ENCODE measurements at regions not wholly inside any gene's neighbourhood (a gene's known extent, or its start where the extent isn't known, plus 50 kb on each side); places are given as distances from the start of the nearest gene placed in this dataset.
"Not testable (repeated sequence)": the region's sequence is repeated elsewhere in the genome, so short reads cannot be mapped to it uniquely, and the experiment has no call there.

DNA sequence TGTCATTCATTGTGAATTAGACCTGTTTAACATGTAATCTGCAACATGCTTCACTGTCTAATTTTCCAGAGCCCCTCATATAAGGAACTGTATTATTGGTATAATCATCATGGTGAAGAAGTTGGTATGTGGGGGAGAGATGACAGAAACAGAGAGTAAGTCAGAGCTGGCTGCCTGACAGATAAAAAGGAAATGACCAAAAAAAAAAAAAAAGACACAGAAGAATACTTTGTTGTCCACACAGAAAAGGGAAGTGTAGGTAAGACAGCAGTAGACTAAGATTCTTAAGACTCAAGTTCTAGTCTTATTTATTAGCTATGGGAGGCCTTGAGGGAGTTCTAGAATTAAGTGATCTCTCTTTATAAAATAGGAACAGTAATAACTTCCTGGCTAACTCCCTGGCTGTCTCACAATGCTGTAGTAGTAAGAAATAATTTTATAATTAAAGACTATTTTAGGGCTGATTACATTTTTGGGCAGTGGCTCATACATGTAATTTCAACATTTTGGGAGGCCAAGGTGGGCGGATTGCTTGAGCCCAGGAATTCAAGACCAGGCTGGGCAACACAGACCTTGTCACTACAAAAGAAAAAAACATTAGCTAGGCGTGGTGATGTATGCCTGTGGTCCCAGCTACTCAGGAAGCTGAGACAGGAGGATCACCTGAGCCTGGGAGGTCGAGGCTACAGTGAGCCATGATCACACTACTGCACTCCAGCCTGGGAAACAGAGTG lies 102.5 kb downstream of the PRL start:
- ATAC-seq (ENCODE audit: low read depth), result no peak
- Mint-ChIP-seq H3K9me3 (peaks cover 8% of the 10 kb centered on the region), H3K4me3 (no peak overlapping the region)

DNA sequence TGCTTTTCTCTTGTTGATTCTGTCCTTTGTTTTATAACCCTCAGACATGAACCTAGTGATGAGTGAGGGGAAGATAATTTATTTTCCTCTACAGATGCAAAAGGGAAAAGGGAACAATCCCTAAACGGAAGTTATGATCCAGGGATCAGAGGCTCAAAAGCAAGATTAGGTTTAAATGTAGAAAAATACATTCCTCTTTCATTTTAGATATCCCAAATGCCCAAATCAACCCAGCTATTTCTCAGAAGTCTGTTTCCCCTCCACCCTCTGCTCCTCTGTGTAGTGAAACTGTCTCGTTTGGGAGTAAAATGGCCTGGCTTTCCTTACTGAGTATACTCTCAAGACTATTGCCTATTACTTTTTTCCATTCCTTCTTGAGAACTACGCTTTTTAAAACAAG lies 97.1 kb downstream of the PRL start:
- Mint-ChIP-seq H3K27ac (no peak overlapping the region), H3K4me3 (no peak overlapping the region), H3K9me3 (peaks cover 4% of the 10 kb centered on the region), H3K27me3 (no peaks in the 10 kb centered on the region), H3K36me3 (no peaks in the 10 kb centered on the region), H3K4me1 (no peaks in the 10 kb centered on the region)
- DNase-seq (ENCODE audit: low spot score in 2 of 2), result no peak
- no peak for ATAC-seq (ENCODE audit: low read depth)

More for the DNA sequence above, 102.5 kb downstream of the PRL start:
- Mint-ChIP-seq H3K4me1 (no peaks in the 10 kb centered on the region), H3K36me3 (no peaks in the 10 kb centered on the region), H3K27ac (no peak overlapping the region), H3K27me3 (no peaks in the 10 kb centered on the region)
- DNase-seq (ENCODE audit: low spot score in 2 of 2), result no peak

DNA sequence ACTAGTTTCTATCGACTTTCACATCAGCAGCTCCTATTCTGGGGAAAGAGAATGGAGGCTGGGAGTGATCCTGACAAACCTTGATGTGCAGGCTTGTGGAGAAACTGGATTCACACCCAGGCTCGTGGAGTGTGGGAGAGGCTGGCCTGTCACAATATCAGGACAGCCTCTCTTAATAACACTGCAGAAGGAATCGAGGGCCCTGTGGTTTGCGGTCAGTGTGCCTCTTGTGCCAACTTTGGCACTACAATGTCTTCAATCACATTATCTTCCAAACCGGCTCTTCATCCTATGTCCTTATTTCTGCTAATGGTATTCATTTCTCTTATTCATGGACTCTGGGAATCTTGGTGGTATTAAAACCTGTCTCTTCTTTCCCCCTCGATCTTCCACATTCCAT lies 92.7 kb downstream of the PRL start:
- no peak overlapping the region for H3K4me3 Mint-ChIP-seq
- no peak for ATAC-seq (ENCODE audit: low read depth)

DNA sequence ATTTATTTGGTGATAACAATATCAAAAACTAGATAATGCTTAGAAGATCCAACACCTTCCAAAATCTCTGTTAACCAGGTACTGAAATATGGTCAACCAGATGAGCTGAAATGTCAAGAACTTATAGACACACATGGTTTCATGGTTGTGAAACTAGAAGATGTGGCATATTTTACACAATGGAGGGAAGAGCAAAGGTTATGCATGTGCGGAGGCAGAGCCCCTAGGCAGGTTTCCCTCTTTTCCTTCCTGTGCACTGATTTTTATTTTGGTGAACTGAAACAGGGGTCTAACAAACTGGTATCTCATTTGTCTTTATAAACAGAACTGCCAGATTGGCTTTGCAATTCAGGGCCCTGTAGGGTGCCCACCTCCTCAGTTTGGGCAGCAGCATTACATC lies 91.6 kb downstream of the PRL start:
- Mint-ChIP-seq H3K27ac (no peak overlapping the region), H3K4me3 (no peak overlapping the region), H3K27me3 (no peaks in the 10 kb centered on the region), H3K9me3 (peaks cover 5% of the 10 kb centered on the region), H3K4me1 (no peaks in the 10 kb centered on the region), H3K36me3 (no peaks in the 10 kb centered on the region)
- DNase-seq (ENCODE audit: low spot score in 2 of 2) (no peak), ATAC-seq (ENCODE audit: low read depth) (no peak)

More for the DNA sequence above, 92.7 kb downstream of the PRL start:
- Mint-ChIP-seq H3K27ac (no peak overlapping the region), H3K27me3 (no peaks in the 10 kb centered on the region), H3K36me3 (no peaks in the 10 kb centered on the region), H3K9me3 (peaks cover 5% of the 10 kb centered on the region), H3K4me1 (no peaks in the 10 kb centered on the region)
- DNase-seq (ENCODE audit: low spot score in 2 of 2), result no peak

DNA sequence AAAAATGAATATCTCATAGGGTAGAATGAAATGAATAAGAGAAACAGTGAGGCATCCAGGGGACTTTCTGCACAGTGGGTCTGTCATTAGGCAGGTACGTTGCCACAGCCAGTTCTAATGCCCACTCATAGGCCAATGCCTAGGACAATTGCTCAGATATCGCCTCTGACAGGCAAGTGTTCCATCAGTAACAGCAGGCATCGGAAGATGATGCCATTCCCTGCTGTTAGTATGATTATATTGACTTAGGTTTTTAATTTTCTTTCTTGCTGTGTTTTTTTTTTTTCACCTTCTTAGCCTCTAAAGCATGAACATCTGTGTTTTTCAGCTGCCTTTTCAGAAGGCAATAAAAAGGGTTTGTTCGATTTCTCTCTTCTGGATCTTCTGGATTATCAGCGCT lies 90.7 kb downstream of the PRL start:
- no peak for DNase-seq (ENCODE audit: low spot score in 2 of 2)
- H3K4me3 Mint-ChIP-seq, result no peak overlapping the region
- H3K27ac Mint-ChIP-seq, result no peak overlapping the region
- H3K36me3 Mint-ChIP-seq, result no peaks in the 10 kb centered on the region
- no peak for ATAC-seq (ENCODE audit: low read depth)
- H3K27me3 Mint-ChIP-seq, result no peaks in the 10 kb centered on the region
- H3K9me3 Mint-ChIP-seq, result peaks cover 5% of the 10 kb centered on the region
- no peaks in the 10 kb centered on the region for H3K4me1 Mint-ChIP-seq

DNA sequence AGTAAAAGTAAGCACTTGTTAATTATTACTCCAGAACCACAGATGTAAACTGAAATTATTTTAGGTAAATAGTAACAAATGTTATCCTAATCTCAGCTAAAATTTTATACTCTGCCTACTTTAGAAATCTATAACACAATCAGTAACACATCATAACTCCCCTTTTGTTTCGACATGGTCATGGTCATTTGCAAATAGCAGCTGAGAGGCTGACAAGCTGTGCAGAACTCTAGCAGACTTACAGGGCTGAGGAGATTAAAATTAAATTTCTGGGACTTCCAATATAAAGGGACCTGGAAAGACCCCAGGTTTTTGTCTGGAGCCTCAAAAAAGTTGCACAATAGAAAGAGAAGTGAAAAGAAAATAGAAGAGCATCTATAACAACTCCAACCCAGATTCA lies 88.8 kb downstream of the PRL start:
- Mint-ChIP-seq H3K27me3 (no peaks in the 10 kb centered on the region), H3K36me3 (no peaks in the 10 kb centered on the region), H3K9me3 (peaks cover 5% of the 10 kb centered on the region), H3K4me1 (no peaks in the 10 kb centered on the region), H3K4me3 (no peak overlapping the region), H3K27ac (no peak overlapping the region)
- ATAC-seq (ENCODE audit: low read depth), result no peak
- no peak for DNase-seq (ENCODE audit: low spot score in 2 of 2)

DNA sequence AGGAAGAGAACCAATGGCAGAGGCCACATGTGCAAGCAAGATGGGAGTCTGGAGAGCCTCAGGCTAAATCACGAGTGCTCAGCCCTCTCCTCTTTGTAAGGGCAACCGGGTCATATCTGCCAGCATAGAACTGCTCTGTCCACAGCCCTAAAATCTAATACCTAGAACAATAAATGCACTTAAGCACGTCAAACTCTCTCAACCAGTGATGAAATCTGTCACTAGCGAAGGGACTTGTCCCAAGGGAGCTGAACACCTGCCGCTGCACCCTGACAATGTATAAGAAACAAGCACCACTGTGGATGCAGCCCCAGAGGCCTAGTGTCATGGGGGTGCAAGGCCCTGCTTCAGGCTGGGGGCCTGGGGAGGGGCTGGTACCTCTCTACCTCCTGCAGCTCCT lies 82.5 kb downstream of the PRL start:
- DNase-seq (ENCODE audit: low spot score in 2 of 2), result no peak
- H3K4me3 Mint-ChIP-seq, result no peak overlapping the region

DNA sequence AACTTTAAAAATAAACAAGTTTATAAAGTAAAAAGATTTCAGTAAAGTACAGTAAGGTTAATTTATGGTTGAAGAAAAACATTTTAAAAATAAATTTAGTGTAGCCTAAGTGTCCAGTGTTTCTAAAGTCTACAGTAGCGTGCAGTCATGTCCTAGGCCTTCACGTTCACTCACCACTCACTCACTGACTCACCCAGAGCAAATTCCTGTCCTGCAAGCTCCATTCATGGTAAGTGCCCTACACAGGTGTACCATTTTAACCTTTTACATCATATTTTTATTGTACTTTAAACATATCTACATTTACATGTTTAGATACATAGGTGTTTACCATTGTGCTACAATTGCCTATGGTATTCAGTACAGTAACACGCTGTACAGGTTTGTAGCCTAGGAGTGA lies 81.4 kb downstream of the PRL start:
- H3K4me1 Mint-ChIP-seq; H3K27ac Mint-ChIP-seq; H3K27me3 Mint-ChIP-seq; DNase-seq (ENCODE audit: low spot score in 2 of 2); ATAC-seq (ENCODE audit: low read depth); H3K9me3 Mint-ChIP-seq; H3K4me3 Mint-ChIP-seq; H3K36me3 Mint-ChIP-seq: not testable (repeated sequence)

More for the DNA sequence above, 82.5 kb downstream of the PRL start:
- Mint-ChIP-seq H3K36me3 (no peaks in the 10 kb centered on the region), H3K27me3 (no peaks in the 10 kb centered on the region), H3K9me3 (no peaks in the 10 kb centered on the region), H3K4me1 (no peaks in the 10 kb centered on the region), H3K27ac (no peak overlapping the region)
- no peak for ATAC-seq (ENCODE audit: low read depth)

DNA sequence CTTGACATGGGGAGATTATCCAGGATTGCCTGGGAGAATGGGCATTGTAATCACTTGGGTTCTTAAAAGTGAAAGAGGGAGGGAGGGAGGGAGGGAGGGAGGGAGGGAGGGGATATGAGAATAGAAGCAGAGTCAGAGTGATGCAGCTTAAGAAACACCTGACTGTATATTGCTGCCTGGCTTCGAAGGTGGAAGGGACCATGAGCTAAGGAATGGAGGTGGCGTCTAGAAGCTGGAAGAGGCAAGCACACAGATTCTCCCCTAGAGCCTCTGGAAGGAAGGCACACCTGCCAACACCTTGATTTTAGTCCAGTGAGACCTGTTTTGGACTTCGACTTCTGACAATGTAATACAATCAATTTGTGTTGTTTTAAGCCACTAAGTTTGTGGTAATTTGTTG lies 78.4 kb downstream of the PRL start:
- no peak overlapping the region for H3K27ac Mint-ChIP-seq
- no peaks in the 10 kb centered on the region for H3K36me3 Mint-ChIP-seq
- ATAC-seq (ENCODE audit: low read depth) (no peak), DNase-seq (ENCODE audit: low spot score in 2 of 2) (no peak)
- no peaks in the 10 kb centered on the region for H3K27me3 Mint-ChIP-seq
- H3K4me1 Mint-ChIP-seq, result no peaks in the 10 kb centered on the region
- H3K4me3 Mint-ChIP-seq, result no peak overlapping the region
- H3K9me3 Mint-ChIP-seq, result peaks cover 1% of the 10 kb centered on the region

DNA sequence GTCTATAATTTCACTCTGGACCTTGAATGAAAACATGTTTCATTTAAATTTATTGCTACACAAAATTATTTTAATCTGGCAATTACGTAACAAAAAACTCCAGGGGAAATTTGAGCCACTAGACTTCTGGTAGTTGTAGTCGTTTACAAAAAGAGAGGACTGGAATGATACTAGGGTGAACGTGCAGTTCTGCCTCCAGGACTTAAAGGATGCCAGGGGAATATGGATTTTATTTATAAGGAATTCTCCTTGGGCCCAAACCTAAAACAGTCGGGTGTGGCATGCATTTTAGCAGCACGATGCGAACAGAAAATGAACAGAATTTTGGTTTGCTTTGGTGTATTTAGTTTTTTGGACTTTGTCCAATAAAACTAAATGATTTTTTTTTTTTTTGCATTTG lies 76.9 kb downstream of the PRL start:
- ATAC-seq (ENCODE audit: low read depth), result no peak
- Mint-ChIP-seq H3K4me3 (no peak overlapping the region), H3K36me3 (no peaks in the 10 kb centered on the region), H3K27me3 (no peaks in the 10 kb centered on the region), H3K4me1 (no peaks in the 10 kb centered on the region), H3K27ac (no peak overlapping the region), H3K9me3 (peaks cover 1% of the 10 kb centered on the region)
- no peak for DNase-seq (ENCODE audit: low spot score in 2 of 2)

DNA sequence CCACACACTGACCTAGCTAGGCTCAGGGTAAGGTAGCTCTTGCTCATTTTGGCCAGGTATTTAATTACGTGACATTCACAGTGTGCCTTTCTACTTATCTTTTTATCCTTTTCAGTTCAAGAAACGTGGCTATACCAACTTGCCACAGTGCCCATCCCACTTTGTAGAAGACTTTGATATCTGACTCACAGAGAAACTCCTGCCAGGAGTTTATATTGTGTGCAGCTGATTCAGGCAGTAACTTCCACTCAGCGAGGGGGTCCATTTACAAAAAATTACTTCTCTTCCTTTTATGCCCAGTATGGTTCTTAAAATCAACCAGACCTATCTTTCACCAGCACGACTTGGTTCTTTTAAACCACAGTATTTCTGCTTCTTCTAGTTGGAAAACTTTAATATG lies 75.6 kb downstream of the PRL start:
- Mint-ChIP-seq H3K9me3 (peaks cover 1% of the 10 kb centered on the region), H3K27me3 (no peaks in the 10 kb centered on the region), H3K4me3 (no peak overlapping the region), H3K27ac (no peak overlapping the region), H3K36me3 (no peaks in the 10 kb centered on the region), H3K4me1 (no peaks in the 10 kb centered on the region)
- DNase-seq (ENCODE audit: low spot score in 2 of 2) (no peak), ATAC-seq (ENCODE audit: low read depth) (no peak)

DNA sequence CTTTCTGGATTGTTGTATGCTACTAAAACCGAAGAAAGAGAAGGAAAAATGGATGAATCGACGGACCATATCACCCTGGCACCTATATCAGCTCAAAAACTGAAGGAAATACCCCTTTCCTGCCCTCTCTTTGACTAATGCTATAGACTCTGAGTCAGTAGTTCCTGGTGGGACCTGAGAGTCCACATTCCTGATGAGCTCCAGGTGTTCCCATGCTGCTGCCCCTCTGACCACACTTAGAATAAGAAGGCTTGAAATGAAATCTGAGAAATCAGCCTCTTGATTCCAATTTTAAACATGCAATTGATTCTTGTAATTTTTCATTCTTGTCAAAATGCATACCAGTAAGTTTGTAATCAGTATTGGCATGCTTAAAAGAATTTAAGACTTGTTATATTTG lies 75.2 kb downstream of the PRL start:
- H3K27ac Mint-ChIP-seq, result no peak overlapping the region
- no peak for DNase-seq (ENCODE audit: low spot score in 2 of 2)
- no peak for ATAC-seq (ENCODE audit: low read depth)
- H3K4me1 Mint-ChIP-seq, result no peaks in the 10 kb centered on the region
- H3K36me3 Mint-ChIP-seq, result no peaks in the 10 kb centered on the region
- H3K9me3 Mint-ChIP-seq, result peaks cover 2% of the 10 kb centered on the region
- no peaks in the 10 kb centered on the region for H3K27me3 Mint-ChIP-seq
- H3K4me3 Mint-ChIP-seq, result no peak overlapping the region

DNA sequence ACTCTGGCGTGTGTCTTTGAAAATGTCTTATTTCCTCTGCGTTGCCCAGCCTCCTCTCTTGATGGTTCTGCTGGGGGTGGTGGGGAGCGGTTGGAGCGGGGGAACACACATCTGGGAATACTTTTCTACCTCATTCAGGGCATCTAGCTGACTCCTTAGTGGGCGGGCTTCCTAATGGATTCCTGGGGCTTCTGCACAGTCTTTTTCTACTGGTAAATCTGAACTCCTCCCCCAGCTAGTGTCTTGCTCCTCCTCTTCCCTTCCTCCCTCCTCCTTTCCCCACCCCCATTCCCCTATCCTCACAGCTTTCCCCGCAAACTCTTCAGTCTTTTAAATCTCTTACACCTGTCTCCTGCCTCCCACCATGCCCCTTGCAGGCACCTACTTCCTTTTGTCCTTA lies 74.4 kb downstream of the PRL start:
- Mint-ChIP-seq H3K27ac (no peak overlapping the region), H3K4me3 (no peak overlapping the region), H3K9me3 (peaks cover 2% of the 10 kb centered on the region), H3K4me1 (no peaks in the 10 kb centered on the region), H3K27me3 (no peaks in the 10 kb centered on the region), H3K36me3 (no peaks in the 10 kb centered on the region)
- no peak for ATAC-seq (ENCODE audit: low read depth)
- DNase-seq (ENCODE audit: low spot score in 2 of 2), result no peak

DNA sequence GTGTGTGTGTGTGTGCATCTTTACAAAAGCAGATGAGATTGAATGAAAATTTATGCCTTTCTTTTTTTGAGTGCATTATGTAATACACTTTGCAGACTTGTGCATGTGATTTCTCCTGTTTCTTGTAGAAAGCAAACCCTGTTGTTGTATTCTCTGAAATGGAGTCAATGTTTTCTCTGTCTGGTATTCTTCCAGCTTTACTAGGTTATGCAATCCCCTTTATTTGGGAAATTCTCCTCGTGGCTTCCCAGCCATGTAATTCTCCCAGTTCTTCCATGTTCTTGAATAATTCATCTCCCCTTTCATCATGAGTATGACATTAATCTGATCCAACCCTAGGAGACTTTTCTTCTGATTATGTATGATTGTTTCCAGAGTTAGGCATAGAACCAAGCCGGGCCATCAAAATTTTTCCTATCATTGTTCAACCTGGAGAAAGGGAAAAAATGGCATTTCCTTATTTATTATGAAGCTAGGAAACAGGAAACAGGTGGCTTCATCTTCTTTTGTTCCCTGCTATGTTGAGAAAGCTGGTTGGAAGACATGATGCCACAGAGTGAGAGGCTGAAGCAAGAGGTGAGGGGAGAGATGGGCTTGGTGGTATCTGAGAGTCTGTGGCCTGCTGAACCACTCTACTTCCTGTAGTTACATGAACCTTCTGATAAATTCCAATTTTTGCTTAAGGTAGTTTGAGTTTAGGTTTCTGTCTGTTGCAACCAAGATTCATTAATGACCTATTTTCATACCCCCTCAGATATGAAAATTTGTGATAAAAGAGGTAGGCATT lies 68.8 kb downstream of the PRL start:
- H3K27me3 Mint-ChIP-seq, result no peaks in the 10 kb centered on the region
- no peak for ATAC-seq (ENCODE audit: low read depth)
- no peak overlapping the region for H3K27ac Mint-ChIP-seq
- no peak for DNase-seq (ENCODE audit: low spot score in 2 of 2)
- no peaks in the 10 kb centered on the region for H3K4me1 Mint-ChIP-seq
- peaks cover 1% of the 10 kb centered on the region for H3K9me3 Mint-ChIP-seq
- H3K4me3 Mint-ChIP-seq, result no peak overlapping the region
- no peaks in the 10 kb centered on the region for H3K36me3 Mint-ChIP-seq

DNA sequence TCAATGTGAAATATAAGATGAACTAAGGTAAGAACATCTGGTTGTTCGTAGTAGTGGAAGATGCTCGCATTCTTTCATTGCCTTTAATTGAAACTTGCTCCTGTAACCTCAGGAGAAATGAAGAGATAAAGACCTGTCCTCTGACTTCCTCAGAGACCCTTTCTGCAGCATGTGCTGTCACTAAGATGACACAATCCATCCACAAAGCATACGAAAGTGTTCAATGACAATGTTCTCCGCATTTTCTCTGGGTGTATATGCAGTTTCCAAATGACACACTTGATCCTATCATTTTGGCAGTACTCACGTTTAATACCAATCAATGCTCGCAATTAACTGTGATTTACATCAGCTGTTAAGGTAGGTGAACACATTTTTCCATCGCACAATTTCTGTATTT lies 65.8 kb downstream of the PRL start:
- Mint-ChIP-seq H3K27me3 (no peaks in the 10 kb centered on the region), H3K27ac (no peak overlapping the region), H3K4me3 (no peak overlapping the region), H3K36me3 (no peaks in the 10 kb centered on the region), H3K9me3 (peaks cover 8% of the 10 kb centered on the region), H3K4me1 (no peaks in the 10 kb centered on the region)
- ATAC-seq (ENCODE audit: low read depth) (no peak), DNase-seq (ENCODE audit: low spot score in 2 of 2) (no peak)

All from memory B cell (primary cell).